ENCODE measurements at regions not wholly inside any gene's neighbourhood (a gene's known extent, or its start where the extent isn't known, plus 50 kb on each side); places are given as distances from the start of the nearest gene placed in this dataset.

GRCh38 chr9:108479989-108480652, 375.7 kb downstream of the ACTL7B start:
- TF ChIP-seq CTCF (IDR thresholded peaks at IDR 0.05), result no peak
- TF ChIP-seq POLR2AphosphoS5 (IDR thresholded peaks at IDR 0.05), result no peak
- no peak for TF ChIP-seq POLR2A (IDR thresholded peaks at IDR 0.05)

All from transverse colon (tissue), 4 donors.